ENCODE measurements at regions not wholly inside any gene's neighbourhood (a gene's known extent, or its start where the extent isn't known, plus 50 kb on each side); places are given as distances from the start of the nearest gene placed in this dataset.

DNA sequence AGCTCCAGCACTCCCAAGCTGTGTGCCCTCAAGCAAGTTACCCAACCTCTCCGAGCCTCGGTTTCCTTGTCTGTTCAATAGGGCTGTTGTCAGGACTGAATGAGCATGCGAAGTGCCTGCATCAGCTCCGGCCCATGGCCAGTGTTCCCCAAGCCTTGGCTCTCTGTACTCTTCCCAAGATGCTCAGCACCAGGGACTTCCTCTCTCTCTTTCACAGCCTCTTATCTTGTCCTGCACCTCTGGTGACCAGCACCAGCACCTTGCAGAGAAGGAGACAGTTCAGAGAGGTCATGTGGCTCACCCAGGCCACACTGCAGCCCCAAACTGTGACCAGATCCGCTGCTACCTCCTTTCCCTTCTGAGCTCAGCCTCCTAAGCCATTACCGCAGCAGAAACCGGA, 120.3 kb upstream of the ANO1 start:
- Mint-ChIP-seq H3K9me3 (peaks cover 2% of the 10 kb centered on the region), H3K4me1 (no peaks in the 10 kb centered on the region), H3K36me3 (no peaks in the 10 kb centered on the region), H3K27me3 (no peaks in the 10 kb centered on the region), H3K4me3 (no peak overlapping the region), H3K27ac (no peak overlapping the region)
- no peak for DNase-seq
- POLR2A ChIA-PET, result no interaction called here
- no peak for ATAC-seq (ENCODE audit: low read depth)

GRCh38 chr11:69958308-69958707, 119.8 kb upstream of the ANO1 start:
- ATAC-seq (ENCODE audit: low read depth) (no peak), DNase-seq (no peak)
- Mint-ChIP-seq H3K27me3 (no peaks in the 10 kb centered on the region), H3K27ac (no peak overlapping the region), H3K4me1 (no peaks in the 10 kb centered on the region), H3K36me3 (no peaks in the 10 kb centered on the region), H3K4me3 (no peak overlapping the region), H3K9me3 (peaks cover 2% of the 10 kb centered on the region)
- POLR2A ChIA-PET, result no interaction called here

DNA sequence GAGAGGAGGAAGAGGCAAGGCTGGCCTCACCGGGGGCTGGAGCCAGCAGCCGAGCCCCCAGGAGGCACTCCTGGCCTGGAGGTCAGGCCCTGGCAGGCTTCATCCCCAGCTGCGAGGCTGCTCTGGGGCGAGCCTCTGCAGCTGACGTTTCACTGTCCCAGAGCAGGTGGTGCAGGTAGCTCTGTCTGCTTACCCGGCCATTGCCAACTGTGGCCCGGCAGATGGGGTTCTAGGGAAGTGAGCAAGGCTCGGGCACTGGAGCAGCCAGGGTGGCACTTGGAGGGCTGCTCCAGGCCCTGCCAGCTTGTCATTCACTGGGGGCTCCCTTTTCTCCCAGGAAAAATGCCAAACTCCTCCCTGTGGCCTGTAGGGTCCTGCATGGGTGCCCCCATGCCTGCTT, 118.7 kb upstream of the ANO1 start:
- DNase-seq (no peak), ATAC-seq (ENCODE audit: low read depth) (no peak)
- no peak overlapping the region for H3K27ac Mint-ChIP-seq
- peaks cover 2% of the 10 kb centered on the region for H3K9me3 Mint-ChIP-seq
- H3K4me3 Mint-ChIP-seq, result no peak overlapping the region
- H3K36me3 Mint-ChIP-seq, result no peaks in the 10 kb centered on the region
- H3K27me3 Mint-ChIP-seq, result no peaks in the 10 kb centered on the region
- H3K4me1 Mint-ChIP-seq, result no peaks in the 10 kb centered on the region
- POLR2A ChIA-PET, result no interaction called here

- H3K36me3 Mint-ChIP-seq, result no peaks in the 10 kb centered on the region
- H3K4me3 Mint-ChIP-seq, result no peak overlapping the region
- H3K9me3 Mint-ChIP-seq, result peaks cover 2% of the 10 kb centered on the region
- ATAC-seq (ENCODE audit: low read depth), result no peak
- POLR2A ChIA-PET, result no interaction called here
- no peak for DNase-seq
- H3K27me3 Mint-ChIP-seq, result no peaks in the 10 kb centered on the region
- H3K27ac Mint-ChIP-seq, result no peak overlapping the region
- H3K4me1 Mint-ChIP-seq, result no peaks in the 10 kb centered on the region
Measured at GRCh38 chr11:69961738-69962137, 116.4 kb upstream of the ANO1 start.

DNA sequence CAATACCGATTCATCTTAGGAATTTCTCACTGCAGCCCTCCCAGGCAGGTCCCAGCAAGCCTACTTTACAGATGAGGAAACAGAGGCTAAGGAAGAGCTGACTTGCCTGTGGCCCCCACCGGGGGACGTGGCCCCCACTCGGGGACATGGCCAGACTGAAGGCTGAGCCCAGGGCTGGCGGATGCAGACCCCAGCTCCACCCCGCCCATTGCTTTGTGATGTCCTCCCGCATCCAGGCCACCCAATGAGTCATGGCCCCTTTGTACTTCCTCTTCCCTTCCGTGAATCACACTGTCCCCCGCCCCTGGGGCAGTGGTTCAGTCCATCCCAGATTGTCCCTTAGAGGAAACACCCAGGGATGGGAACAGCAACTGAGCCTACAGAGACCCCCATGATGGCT, 116.0 kb upstream of the ANO1 start:
- H3K4me3 Mint-ChIP-seq, result no peak overlapping the region
- no peak for DNase-seq
- no peak overlapping the region for H3K27ac Mint-ChIP-seq
- H3K9me3 Mint-ChIP-seq, result peaks cover 2% of the 10 kb centered on the region
- no peak for ATAC-seq (ENCODE audit: low read depth)
- no peaks in the 10 kb centered on the region for H3K4me1 Mint-ChIP-seq
- POLR2A ChIA-PET, result no interaction called here
- H3K27me3 Mint-ChIP-seq, result no peaks in the 10 kb centered on the region
- H3K36me3 Mint-ChIP-seq, result no peaks in the 10 kb centered on the region

DNA sequence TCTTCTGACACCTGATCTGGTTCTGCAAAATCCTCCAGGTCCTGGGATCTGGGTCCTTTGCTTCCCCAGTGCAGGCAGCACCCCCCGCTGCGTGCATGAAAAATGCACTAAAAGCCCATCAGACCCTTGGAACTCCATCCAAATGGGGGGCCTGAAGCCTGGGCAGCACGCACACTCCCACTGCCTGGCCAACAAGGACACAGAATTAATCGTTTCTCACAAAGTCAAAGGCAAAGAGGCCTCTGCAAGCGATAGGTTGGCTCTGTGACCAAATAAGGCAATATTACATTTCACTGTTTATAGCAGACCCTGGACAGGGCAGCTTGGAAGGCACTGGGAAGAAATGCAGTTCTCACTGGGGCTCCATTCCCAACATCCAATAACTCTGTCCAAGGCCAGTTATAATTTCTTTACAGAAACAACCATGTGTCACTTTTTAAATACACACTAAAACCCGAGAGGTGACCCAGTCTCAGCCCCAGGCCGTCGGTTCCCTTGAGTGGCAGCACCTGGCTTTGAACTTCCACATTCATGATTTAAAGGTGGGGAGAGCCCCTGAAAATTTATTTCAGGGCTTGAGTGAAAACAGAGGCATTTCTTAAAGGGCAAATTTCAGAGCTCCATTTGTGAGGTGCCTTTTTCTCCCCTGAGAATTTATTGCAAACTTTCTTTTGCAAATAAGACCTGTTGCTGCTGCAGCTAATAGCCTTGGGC, 114.4 kb upstream of the ANO1 start:
- DNase-seq (no peak), ATAC-seq (ENCODE audit: low read depth) (no peak)
- Mint-ChIP-seq H3K9me3 (peaks cover 2% of the 10 kb centered on the region), H3K36me3 (no peaks in the 10 kb centered on the region), H3K27me3 (no peaks in the 10 kb centered on the region), H3K4me3 (no peak overlapping the region), H3K4me1 (no peaks in the 10 kb centered on the region), H3K27ac (no peak overlapping the region)
- POLR2A ChIA-PET, result no interaction called here

DNA sequence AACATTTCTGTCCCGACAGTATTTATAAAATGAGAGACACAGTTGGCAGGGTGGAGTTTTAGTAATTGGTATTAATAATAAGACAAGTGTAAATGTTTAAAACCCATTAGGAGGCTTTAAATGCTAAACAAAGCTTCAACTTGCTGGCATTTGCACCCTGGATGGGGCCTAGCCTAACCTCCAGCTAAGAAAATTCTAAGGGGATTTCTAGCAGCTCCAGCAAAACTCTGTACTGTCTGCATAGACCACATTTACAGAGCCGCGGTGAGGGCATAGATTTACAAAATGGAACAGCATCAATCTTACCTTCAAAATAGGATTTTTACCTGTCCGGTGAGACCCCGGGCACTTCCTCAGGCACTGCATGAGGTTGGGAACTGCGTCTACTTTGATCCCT, 113.9 kb upstream of the ANO1 start:
- POLR2A ChIA-PET, result no interaction called here
- no peak overlapping the region for H3K4me3 Mint-ChIP-seq
- peaks cover 2% of the 10 kb centered on the region for H3K9me3 Mint-ChIP-seq
- ATAC-seq (ENCODE audit: low read depth) (no peak), DNase-seq (no peak)
- no peaks in the 10 kb centered on the region for H3K27me3 Mint-ChIP-seq
- H3K27ac Mint-ChIP-seq, result no peak overlapping the region
- no peaks in the 10 kb centered on the region for H3K4me1 Mint-ChIP-seq
- H3K36me3 Mint-ChIP-seq, result no peaks in the 10 kb centered on the region

GRCh38 chr11:69965821-69966582, 112.1 kb upstream of the ANO1 start:
- POLR2A ChIA-PET, result no interaction called here
- ATAC-seq (ENCODE audit: low read depth), result no peak
- no peaks in the 10 kb centered on the region for H3K36me3 Mint-ChIP-seq

GRCh38 chr11:69966583-69966835, 111.6 kb upstream of the ANO1 start:
- Mint-ChIP-seq H3K27me3 (no peaks in the 10 kb centered on the region), H3K4me1 (peaks cover 3% of the 10 kb centered on the region), H3K27ac (no peak overlapping the region), H3K36me3 (no peaks in the 10 kb centered on the region), H3K4me3 (no peak overlapping the region), H3K9me3 (peaks cover 2% of the 10 kb centered on the region)
- no peak for DNase-seq
- ATAC-seq (ENCODE audit: low read depth), result no peak
- POLR2A ChIA-PET, result no interaction called here

More at GRCh38 chr11:69965821-69966582, 112.1 kb upstream of the ANO1 start:
- H3K27ac Mint-ChIP-seq, result no peak overlapping the region
- no peak for DNase-seq
- peaks cover 3% of the 10 kb centered on the region for H3K4me1 Mint-ChIP-seq
- H3K4me3 Mint-ChIP-seq, result no peak overlapping the region
- peaks cover 2% of the 10 kb centered on the region for H3K9me3 Mint-ChIP-seq
- no peaks in the 10 kb centered on the region for H3K27me3 Mint-ChIP-seq

GRCh38 chr11:69966910-69967483, 111.1 kb upstream of the ANO1 start:
- Mint-ChIP-seq H3K9me3 (no peaks in the 10 kb centered on the region), H3K36me3 (no peaks in the 10 kb centered on the region), H3K4me3 (no peak overlapping the region), H3K4me1 (peaks cover 3% of the 10 kb centered on the region), H3K27ac (no peak overlapping the region), H3K27me3 (no peaks in the 10 kb centered on the region)
- POLR2A ChIA-PET, result interaction anchor here (0.6 kb wide), 1 partner anchor 37 kb away, joined by 3 read pairs; no protein-coding TSS in a partner anchor
- ATAC-seq (ENCODE audit: low read depth) (no peak), DNase-seq (no peak)

GRCh38 chr11:69967484-69967883, 110.6 kb upstream of the ANO1 start:
- no peaks in the 10 kb centered on the region for H3K27me3 Mint-ChIP-seq

GRCh38 chr11:69968396-69969347, 109.4 kb upstream of the ANO1 start:
- H3K4me1 Mint-ChIP-seq, result peaks cover 3% of the 10 kb centered on the region
- no peaks in the 10 kb centered on the region for H3K27me3 Mint-ChIP-seq
- H3K36me3 Mint-ChIP-seq, result no peaks in the 10 kb centered on the region
- no peak overlapping the region for H3K4me3 Mint-ChIP-seq
- ATAC-seq (ENCODE audit: low read depth) (no peak), DNase-seq (no peak)
- H3K27ac Mint-ChIP-seq, result no peak overlapping the region
- H3K9me3 Mint-ChIP-seq, result no peaks in the 10 kb centered on the region
- POLR2A ChIA-PET, result no interaction called here

More at GRCh38 chr11:69967484-69967883, 110.6 kb upstream of the ANO1 start:
- H3K27ac Mint-ChIP-seq, result no peak overlapping the region
- H3K4me1 Mint-ChIP-seq, result peaks cover 3% of the 10 kb centered on the region
- no peak for DNase-seq
- POLR2A ChIA-PET, result interaction anchor here (0.6 kb wide), 1 partner anchor 37 kb away, joined by 3 read pairs; no protein-coding TSS in a partner anchor
- ATAC-seq (ENCODE audit: low read depth), result no peak
- no peaks in the 10 kb centered on the region for H3K36me3 Mint-ChIP-seq
- no peak overlapping the region for H3K4me3 Mint-ChIP-seq
- no peaks in the 10 kb centered on the region for H3K9me3 Mint-ChIP-seq

All from activated naive CD8-positive, alpha-beta T cell treated with anti-CD3 and anti-CD28 coated beads, Interleukin-2, amount 10 ng/mL, durations not matched to agents 7 days and 5 days (primary cell).